HCT116 (cell line): ENCODE measurements at regions not wholly inside any gene's neighbourhood (a gene's known extent, or its start where the extent isn't known, plus 50 kb on each side); places are given as distances from the start of the nearest gene placed in this dataset.

Source experiments
- ATAC-seq: fragments of 200-7000 bp; cut with Tn5 transposase; 2 replicates; pipeline ENCODE4 v1.9.1; 2020; ENCODE audit warnings: mild to moderate bottlenecking, moderate library complexity
- BruUV-seq: library from RNA; stranded (reverse); fragments of 400-500 nt; replicated peaks from 2 replicates; lab custom pipeline; 2021; lab: Mats Ljungman, UMichigan
- CTCF ChIA-PET: fragments of 300-600 bp; sonication (Branson Sonifier 250); formaldehyde crosslinking; loops from one replicate; lab custom pipeline; 2021; ENCODE audit warnings: antibody characterized with exemption; lab: Charles Lee
- POLR2A ChIA-PET: fragments of 300-600, 350-600 bp; sonication (Branson Sonifier 250); formaldehyde crosslinking; loops from one replicate; lab custom pipeline; 2021; ENCODE audit warnings: antibody characterized with exemption; lab: Charles Lee
- RAD21 ChIA-PET, 2 experiments: fragments of 300-600 bp; sonication (Branson Sonifier 250); formaldehyde crosslinking; loops; one replicate each; lab custom pipeline; 2023; ENCODE audit warnings: low total read pairs in 2 of 2; ENCODE audit not compliant: uncharacterized antibody in 2 of 2, unreplicated experiment in 2 of 2, low non-redundant PET in 1 of 2; lab: Charles Lee
- DNase-seq: peaks from one replicate; pipeline ENCODE4 v3.0.0-alpha.2; 2010; ENCODE audit warnings: low read depth, low spot score
- H2AFZ ChIP-seq: fragments of 200-600 bp; shearing (Covaris generic), sonication (generic); 2 replicates; pipeline ENCODE4 v1.6.1; 2017; ENCODE audit warnings: low read depth, mixed run types, mixed read lengths, antibody characterized with exemption, low read length; ENCODE audit not compliant: poor library complexity, severe bottlenecking
- H3K27ac ChIP-seq: 2 replicates; pipeline ENCODE4 v1.5.1; 2012; ENCODE audit warnings: low read depth, low read length
- H3K27me3 ChIP-seq: fragments of 200-600 bp; sonication (generic); 2 replicates; pipeline ENCODE4 v1.6.1; 2016; ENCODE audit warnings: mixed run types, low read length, mixed read lengths; ENCODE audit not compliant: insufficient read depth
- H3K36me3 ChIP-seq, 2 experiments: fragments of 200-500 bp in 1 of 2; fragments of 200-600 bp in 1 of 2; sonication (Bioruptor generic) in 1 of 2; sonication (generic) in 1 of 2; 2 replicates each; pipeline versions ENCODE4 v1.5.1 to v1.6.1; 2014 to 2016; ENCODE audit warnings: low read length in 2 of 2, inconsistent platforms in 1 of 2, mixed read lengths in 1 of 2, mixed run types in 1 of 2; ENCODE audit not compliant: insufficient read depth in 2 of 2, control insufficient read depth in 1 of 2
- H3K4me1 ChIP-seq, 2 experiments: fragments of 200-600 bp in 1 of 2; sonication (generic) in 1 of 2; 2 replicates each; pipeline versions ENCODE4 v1.5.1 to v1.6.1; 2012 to 2017; ENCODE audit warnings: low read length in 2 of 2, inconsistent platforms in 1 of 2, mild to moderate bottlenecking in 1 of 2, mixed read lengths in 1 of 2, mixed run types in 1 of 2, moderate library complexity in 1 of 2; ENCODE audit not compliant: insufficient read depth in 2 of 2, control insufficient read depth in 1 of 2
- H3K4me2 ChIP-seq: fragments of 200-600 bp; sonication (generic); 2 replicates; pipeline ENCODE4 v1.6.1; 2017; ENCODE audit warnings: mixed run types, low read length, mixed read lengths
- H3K4me3 ChIP-seq, 2 experiments: fragments of 200-600 bp in 1 of 2; sonication (generic) in 1 of 2; replicated peaks in 1 of 2; 2 replicates each; pipeline ENCODE4 v1.5.1; 2011 to 2016; ENCODE audit warnings: low read length in 2 of 2, control low read depth in 1 of 2, low read depth in 1 of 2, mild to moderate bottlenecking in 1 of 2, mixed read lengths in 1 of 2, mixed run types in 1 of 2
- H3K79me2 ChIP-seq: fragments of 200-600 bp; sonication (generic); 2 replicates; pipeline ENCODE4 v1.6.1; 2017; ENCODE audit warnings: mild to moderate bottlenecking, mixed run types, low read length, moderate library complexity, mixed read lengths; ENCODE audit not compliant: insufficient read depth
- H3K9ac ChIP-seq: fragments of 200-600 bp; sonication (generic); 2 replicates; pipeline ENCODE4 v1.6.1; 2016; ENCODE audit warnings: low read length, mixed read lengths
- H3K9me2 ChIP-seq: fragments of 200-600 bp; sonication (generic), shearing (Covaris generic); 2 replicates; pipeline ENCODE4 v1.6.1; 2017; ENCODE audit warnings: mixed run types, mild to moderate bottlenecking, moderate library complexity; ENCODE audit not compliant: insufficient read depth
- H3K9me3 ChIP-seq, 2 experiments: fragments of 200-500 bp in 1 of 2; fragments of 200-600 bp in 1 of 2; sonication (Bioruptor generic) in 1 of 2; sonication (generic) in 1 of 2; 2 replicates each; pipeline ENCODE4 v1.6.1; 2014 to 2017; ENCODE audit warnings: low read length in 2 of 2, mixed read lengths in 2 of 2, inconsistent platforms in 1 of 2, low read depth in 1 of 2, mild to moderate bottlenecking in 1 of 2, mixed run types in 1 of 2, moderate library complexity in 1 of 2; ENCODE audit not compliant: control insufficient read depth in 1 of 2, insufficient read depth in 1 of 2
- H4K20me1 ChIP-seq: fragments of 200-600 bp; sonication (generic), shearing (Covaris generic); 2 replicates; pipeline ENCODE4 v1.6.1; 2017; ENCODE audit warnings: mixed run types, mild to moderate bottlenecking, moderate library complexity; ENCODE audit not compliant: insufficient read depth
- CBX3 ChIP-seq: IDR thresholded peaks from 2 replicates; pipeline ENCODE4 v1.6.1; 2012; ENCODE audit warnings: low read depth
- CEBPB ChIP-seq: IDR thresholded peaks from 2 replicates; pipeline ENCODE4 v1.6.1; 2012; ENCODE audit warnings: low read depth
- CTCF ChIP-seq, 3 experiments: fragments of 200-600 bp in 1 of 3; sonication (generic) in 1 of 3; IDR thresholded peaks in 2 of 3; conservative IDR thresholded peaks in 1 of 3; 2 replicates each; pipeline ENCODE4 v1.5.1; 2012 to 2017; ENCODE audit warnings: low read depth in 2 of 3, low read length in 2 of 3, antibody characterized with exemption in 1 of 3, borderline replicate concordance in 1 of 3, control low read depth in 1 of 3, mild to moderate bottlenecking in 1 of 3, mixed read lengths in 1 of 3, mixed run types in 1 of 3, moderate library complexity in 1 of 3; ENCODE audit not compliant: insufficient read depth in 1 of 3
- EGR1 ChIP-seq: IDR thresholded peaks from 2 replicates; pipeline ENCODE4 v1.6.1; 2012; ENCODE audit warnings: low read depth
- ELF1 ChIP-seq: IDR thresholded peaks from 2 replicates; pipeline ENCODE4 v1.6.1; 2012; ENCODE audit warnings: low read depth, borderline replicate concordance
- EZH2 ChIP-seq: fragments of 200-600 bp; sonication (generic); IDR thresholded peaks from 2 replicates; pipeline ENCODE4 v1.6.1; 2017; ENCODE audit warnings: antibody characterized with exemption, mixed run types
- EZH2phosphoT487 ChIP-seq: fragments of 200-600 bp; IDR thresholded peaks from 2 replicates; pipeline ENCODE4 v1.6.1; 2018; ENCODE audit warnings: antibody characterized with exemption, borderline replicate concordance
- FOSL1 ChIP-seq: IDR thresholded peaks from 2 replicates; pipeline ENCODE4 v1.6.1; 2012; ENCODE audit warnings: low read depth
- JUND ChIP-seq: IDR thresholded peaks from 2 replicates; pipeline ENCODE4 v1.6.1; 2012
- MAX ChIP-seq: IDR thresholded peaks from 2 replicates; pipeline ENCODE4 v1.6.1; 2012
- POLR2AphosphoS5 ChIP-seq: IDR thresholded peaks from 2 replicates; pipeline ENCODE4 v1.6.1; 2011; ENCODE audit warnings: mild to moderate bottlenecking, low read depth, low read length, moderate library complexity
- RAD21 ChIP-seq: IDR thresholded peaks from 2 replicates; pipeline ENCODE4 v1.6.1; 2012; ENCODE audit warnings: low read depth, mild to moderate bottlenecking
- SIN3A ChIP-seq: IDR thresholded peaks from 2 replicates; pipeline ENCODE4 v1.6.1; 2012; ENCODE audit warnings: low read depth
- SP1 ChIP-seq: IDR thresholded peaks from 2 replicates; pipeline ENCODE4 v1.6.1; 2012; ENCODE audit warnings: low read depth
- SRF ChIP-seq: IDR thresholded peaks from 2 replicates; pipeline ENCODE4 v1.6.1; 2012; ENCODE audit warnings: low read depth
- YY1 ChIP-seq: IDR thresholded peaks from 2 replicates; pipeline ENCODE4 v1.6.1; 2011; ENCODE audit warnings: low read length, low read depth, moderate library complexity, mild to moderate bottlenecking; ENCODE audit not compliant: insufficient replicate concordance; ENCODE audit errors: extremely low read depth
- ZFX ChIP-seq: fragments of 450-650 bp; IDR thresholded peaks from 2 replicates; pipeline ENCODE4 v1.6.1; 2017
- ZNF274 ChIP-seq: fragments of 200-500 bp; sonication (Bioruptor generic); IDR thresholded peaks from 2 replicates; pipeline ENCODE4 v1.6.1; 2014; ENCODE audit warnings: mild to moderate bottlenecking, low read depth, low read length, inconsistent platforms
- intact Hi-C: fragments of 100-400 bp; cut with micrococcal nuclease; formaldehyde crosslinking; loops from 2 replicates; pipeline ENCODE4 v1.10.0; 2022
- TF ChIP-seq, protein P1 (sequence below): IDR thresholded peaks from 2 replicates; pipeline ENCODE4 v1.6.1; 2012
- TF ChIP-seq, protein P2 (sequence below): IDR thresholded peaks from 2 replicates; pipeline ENCODE4 v1.6.1; 2012; ENCODE audit warnings: low read depth

DNA sequence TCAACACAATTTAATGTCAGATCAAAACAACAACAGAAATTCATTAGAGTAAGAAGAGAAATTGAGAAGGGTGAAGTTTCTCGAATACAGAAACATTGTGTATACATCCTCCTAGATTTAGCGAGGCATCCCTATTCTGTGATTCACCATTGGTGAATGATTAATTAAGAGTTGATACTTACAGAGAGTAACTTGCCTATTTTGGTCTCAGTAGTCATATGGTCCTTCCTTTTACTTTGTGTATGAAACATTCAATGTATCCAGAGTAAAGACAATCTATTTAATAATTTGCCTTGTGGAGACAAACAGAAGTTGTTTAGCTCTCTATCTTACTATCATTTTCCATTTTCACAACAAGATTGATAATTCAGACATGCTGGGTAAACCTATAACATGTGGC is 432.0 kb downstream of the ZPLD1 start:
- CTCF ChIA-PET, result no interaction called here
- Histone ChIP-seq H4K20me1 (no peaks in the 10 kb centered on the region; the same call in 1 of the 2 replicates), H2AFZ (no peak overlapping the region), H3K36me3 (no peaks in the 10 kb centered on the region), H3K27ac (no peak overlapping the region), H3K27me3 (no peaks in the 10 kb centered on the region), H3K9ac (no peak overlapping the region), H3K4me2 (no peak overlapping the region), H3K9me3 (no peaks in the 10 kb centered on the region), H3K9me2 (no peaks in the 10 kb centered on the region; the same call in 1 of the 2 replicates), H3K4me1 (no peaks in the 10 kb centered on the region), H3K4me3 (no peak overlapping the region), H3K79me2 (no peaks in the 10 kb centered on the region)
- TF ChIP-seq POLR2AphosphoS5 (no peak), YY1 (no peak), SP1 (no peak), SIN3A (no peak), JUND (no peak), ELF1 (no peak), EZH2phosphoT487 (no peak), SRF (no peak), FOSL1 (no peak), CBX3 (no peak), CEBPB (no peak), RAD21 (no peak), MAX (no peak), EZH2 (no peak), ZFX (no peak), CTCF (IDR thresholded peaks at IDR 0.05 in 2 of 3, conservative IDR thresholded peaks at IDR 0.05 in 1 of 3; ENCODE audit: borderline replicate concordance in 1 of 3, insufficient read depth in 1 of 3, low read depth in 2 of 3, low read length in 2 of 3) (no peak), EGR1 (no peak), ZNF274 (no peak)
- TF ChIP-seq, protein P1, sequence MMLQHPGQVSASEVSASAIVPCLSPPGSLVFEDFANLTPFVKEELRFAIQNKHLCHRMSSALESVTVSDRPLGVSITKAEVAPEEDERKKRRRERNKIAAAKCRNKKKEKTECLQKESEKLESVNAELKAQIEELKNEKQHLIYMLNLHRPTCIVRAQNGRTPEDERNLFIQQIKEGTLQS, result no peak
- TF ChIP-seq, protein P2, sequence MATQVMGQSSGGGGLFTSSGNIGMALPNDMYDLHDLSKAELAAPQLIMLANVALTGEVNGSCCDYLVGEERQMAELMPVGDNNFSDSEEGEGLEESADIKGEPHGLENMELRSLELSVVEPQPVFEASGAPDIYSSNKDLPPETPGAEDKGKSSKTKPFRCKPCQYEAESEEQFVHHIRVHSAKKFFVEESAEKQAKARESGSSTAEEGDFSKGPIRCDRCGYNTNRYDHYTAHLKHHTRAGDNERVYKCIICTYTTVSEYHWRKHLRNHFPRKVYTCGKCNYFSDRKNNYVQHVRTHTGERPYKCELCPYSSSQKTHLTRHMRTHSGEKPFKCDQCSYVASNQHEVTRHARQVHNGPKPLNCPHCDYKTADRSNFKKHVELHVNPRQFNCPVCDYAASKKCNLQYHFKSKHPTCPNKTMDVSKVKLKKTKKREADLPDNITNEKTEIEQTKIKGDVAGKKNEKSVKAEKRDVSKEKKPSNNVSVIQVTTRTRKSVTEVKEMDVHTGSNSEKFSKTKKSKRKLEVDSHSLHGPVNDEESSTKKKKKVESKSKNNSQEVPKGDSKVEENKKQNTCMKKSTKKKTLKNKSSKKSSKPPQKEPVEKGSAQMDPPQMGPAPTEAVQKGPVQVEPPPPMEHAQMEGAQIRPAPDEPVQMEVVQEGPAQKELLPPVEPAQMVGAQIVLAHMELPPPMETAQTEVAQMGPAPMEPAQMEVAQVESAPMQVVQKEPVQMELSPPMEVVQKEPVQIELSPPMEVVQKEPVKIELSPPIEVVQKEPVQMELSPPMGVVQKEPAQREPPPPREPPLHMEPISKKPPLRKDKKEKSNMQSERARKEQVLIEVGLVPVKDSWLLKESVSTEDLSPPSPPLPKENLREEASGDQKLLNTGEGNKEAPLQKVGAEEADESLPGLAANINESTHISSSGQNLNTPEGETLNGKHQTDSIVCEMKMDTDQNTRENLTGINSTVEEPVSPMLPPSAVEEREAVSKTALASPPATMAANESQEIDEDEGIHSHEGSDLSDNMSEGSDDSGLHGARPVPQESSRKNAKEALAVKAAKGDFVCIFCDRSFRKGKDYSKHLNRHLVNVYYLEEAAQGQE, result no peak
- POLR2A ChIA-PET, result interaction anchor here (0.6 to 0.9 kb wide), 2 partner anchors 14 to 72 kb away, joined by 3 to 6 read pairs; no protein-coding TSS in a partner anchor
- no TSS peak for BruUV-seq
- no peak for ATAC-seq
- intact Hi-C loops, result no loop called here
- RAD21 ChIA-PET, result no interaction called here
- DNase-seq, result no peak
